ENCODE measurements at regions not wholly inside any gene's neighbourhood (a gene's known extent, or its start where the extent isn't known, plus 50 kb on each side); places are given as distances from the start of the nearest gene placed in this dataset.

DNA sequence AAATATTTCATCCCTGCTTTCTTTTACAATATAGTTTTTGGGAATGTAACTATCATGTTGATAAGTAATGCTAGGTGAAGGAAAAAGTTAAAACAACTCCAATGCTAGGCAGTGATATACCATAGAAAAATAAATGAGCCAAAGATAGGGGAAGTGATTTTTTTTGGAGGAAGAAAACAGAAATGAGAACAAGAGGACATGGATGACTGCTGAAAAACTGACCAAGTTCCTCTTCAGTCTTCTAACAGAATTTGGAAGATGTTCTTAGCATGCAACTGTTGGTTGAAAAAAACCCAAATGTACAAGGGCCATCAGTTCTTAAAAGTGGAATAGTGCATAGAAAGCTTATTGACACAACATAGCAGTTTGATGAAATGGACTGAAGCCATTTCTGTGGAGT lies 262.5 kb upstream of the STARD13 start:
- TF ChIP-seq, protein P1, sequence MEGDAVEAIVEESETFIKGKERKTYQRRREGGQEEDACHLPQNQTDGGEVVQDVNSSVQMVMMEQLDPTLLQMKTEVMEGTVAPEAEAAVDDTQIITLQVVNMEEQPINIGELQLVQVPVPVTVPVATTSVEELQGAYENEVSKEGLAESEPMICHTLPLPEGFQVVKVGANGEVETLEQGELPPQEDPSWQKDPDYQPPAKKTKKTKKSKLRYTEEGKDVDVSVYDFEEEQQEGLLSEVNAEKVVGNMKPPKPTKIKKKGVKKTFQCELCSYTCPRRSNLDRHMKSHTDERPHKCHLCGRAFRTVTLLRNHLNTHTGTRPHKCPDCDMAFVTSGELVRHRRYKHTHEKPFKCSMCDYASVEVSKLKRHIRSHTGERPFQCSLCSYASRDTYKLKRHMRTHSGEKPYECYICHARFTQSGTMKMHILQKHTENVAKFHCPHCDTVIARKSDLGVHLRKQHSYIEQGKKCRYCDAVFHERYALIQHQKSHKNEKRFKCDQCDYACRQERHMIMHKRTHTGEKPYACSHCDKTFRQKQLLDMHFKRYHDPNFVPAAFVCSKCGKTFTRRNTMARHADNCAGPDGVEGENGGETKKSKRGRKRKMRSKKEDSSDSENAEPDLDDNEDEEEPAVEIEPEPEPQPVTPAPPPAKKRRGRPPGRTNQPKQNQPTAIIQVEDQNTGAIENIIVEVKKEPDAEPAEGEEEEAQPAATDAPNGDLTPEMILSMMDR (IDR thresholded peaks at IDR 0.05): no peak
- TF ChIP-seq POLR2A (IDR thresholded peaks at IDR 0.05) (no peak), POLR2AphosphoS5 (IDR thresholded peaks at IDR 0.05) (no peak)
